ENCODE measurements at regions not wholly inside any gene's neighbourhood (a gene's known extent, or its start where the extent isn't known, plus 50 kb on each side); places are given as distances from the start of the nearest gene placed in this dataset.
"Not testable (repeated sequence)": the region's sequence is repeated elsewhere in the genome, so short reads cannot be mapped to it uniquely, and the experiment has no call there.

DNA sequence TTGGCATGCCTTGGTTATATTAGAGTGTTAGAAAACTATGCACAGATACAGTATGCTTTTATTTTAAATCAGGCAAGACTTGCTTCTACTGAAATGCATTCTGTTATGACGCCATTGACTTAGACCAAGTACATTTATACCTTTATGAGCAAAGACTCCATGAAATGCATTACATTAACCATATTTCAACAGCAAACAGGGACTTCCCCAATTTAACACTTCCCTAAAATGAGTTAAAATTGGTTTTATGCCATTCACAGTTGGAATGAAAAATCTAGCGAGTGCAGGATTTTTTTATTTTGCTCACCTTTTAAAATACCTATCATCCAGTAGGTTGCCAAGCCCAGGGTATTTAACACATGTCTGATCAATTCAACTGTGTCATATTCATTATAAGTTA lies 272.1 kb upstream of the IZUMO3 start:
- H2AK5ac ChIP-seq (ENCODE audit: low read length), result no peak overlapping the region
- no peak overlapping the region for H3K9ac ChIP-seq (ENCODE audit: low read length)
- no peak for DNase-seq
- H3K23ac ChIP-seq (ENCODE audit: low read length), result no peak overlapping the region
- WGBS (ENCODE audit: extremely low coverage, insufficient coverage, low lambda C conversion rate), result no CpG with 5 or more reads among the region's 2 CpGs
- H3K79me2 ChIP-seq (ENCODE audit: control insufficient read depth, insufficient read depth, low read length), result no peaks in the 10 kb centered on the region
- no peak overlapping the region for H3K4ac ChIP-seq (ENCODE audit: low read depth, low read length)
- no peak overlapping the region for H3K18ac ChIP-seq (ENCODE audit: low read length)
- no peak overlapping the region for H2BK120ac ChIP-seq (ENCODE audit: low read depth, low read length)
- H3K56ac ChIP-seq (ENCODE audit: low read length), result no peak overlapping the region
- H3K79me1 ChIP-seq (ENCODE audit: low read length), result no peaks in the 10 kb centered on the region
- H3K4me2 ChIP-seq (ENCODE audit: low read length), result no peak overlapping the region
- no peak overlapping the region for H2BK15ac ChIP-seq (replicated peaks; ENCODE audit: low read depth)
- H3K4me1 ChIP-seq (ENCODE audit: control insufficient read depth, low read depth, low read length), result no peaks in the 10 kb centered on the region
- no peaks in the 10 kb centered on the region for H3K36me3 ChIP-seq (ENCODE audit: control insufficient read depth, insufficient read depth, low read length)
- no peaks in the 10 kb centered on the region for H3K27me3 ChIP-seq (ENCODE audit: insufficient read depth, low read length, poor library complexity)
- H2BK5ac ChIP-seq (ENCODE audit: low read length), result no peak overlapping the region
- H3K4me3 ChIP-seq (ENCODE audit: low read length), result no peak overlapping the region
- H4K8ac ChIP-seq (ENCODE audit: low read depth, low read length), result no peak overlapping the region
- no peak overlapping the region for H3K27ac ChIP-seq (ENCODE audit: low read depth, low read length)
- no peak overlapping the region for H4K5ac ChIP-seq (ENCODE audit: low read length)

DNA sequence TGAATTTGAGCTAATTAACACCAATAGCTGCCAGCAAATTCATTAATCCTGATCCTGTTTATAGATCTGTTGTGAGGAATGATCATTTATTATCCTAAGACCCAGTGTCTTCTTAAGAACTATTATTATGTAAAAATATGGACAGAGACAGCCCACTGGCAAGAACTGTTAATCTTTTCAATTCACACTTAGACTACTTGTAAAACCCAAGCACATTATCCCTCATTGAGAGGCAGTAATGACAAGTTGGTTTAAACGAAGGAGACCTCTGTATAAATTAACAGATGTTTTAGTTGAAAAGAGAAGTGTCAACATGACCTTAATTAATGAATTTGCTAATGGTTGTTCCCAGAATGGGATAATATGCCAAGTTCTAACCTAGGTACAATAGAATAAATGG lies 270.3 kb upstream of the IZUMO3 start:
- WGBS (ENCODE audit: extremely low coverage, insufficient coverage, low lambda C conversion rate), result no CpG with 5 or more reads among the region's 1 CpG
- H3K36me3 ChIP-seq (ENCODE audit: control insufficient read depth, insufficient read depth, low read length), result no peaks in the 10 kb centered on the region
- H3K4me3 ChIP-seq (ENCODE audit: low read length), result no peak overlapping the region
- DNase-seq, result no peak
- H2BK5ac ChIP-seq (ENCODE audit: low read length), result no peak overlapping the region
- H2BK120ac ChIP-seq (ENCODE audit: low read depth, low read length), result no peak overlapping the region
- no peaks in the 10 kb centered on the region for H3K27me3 ChIP-seq (ENCODE audit: insufficient read depth, low read length, poor library complexity)
- no peaks in the 10 kb centered on the region for H3K79me1 ChIP-seq (ENCODE audit: low read length)
- no peak overlapping the region for H4K8ac ChIP-seq (ENCODE audit: low read depth, low read length)
- no peak overlapping the region for H3K23ac ChIP-seq (ENCODE audit: low read length)
- no peak overlapping the region for H3K4me2 ChIP-seq (ENCODE audit: low read length)
- H2AK5ac ChIP-seq (ENCODE audit: low read length), result no peak overlapping the region
- H3K18ac ChIP-seq (ENCODE audit: low read length), result no peak overlapping the region
- no peak overlapping the region for H3K27ac ChIP-seq (ENCODE audit: low read depth, low read length)
- H3K79me2 ChIP-seq (ENCODE audit: control insufficient read depth, insufficient read depth, low read length), result no peaks in the 10 kb centered on the region
- no peak overlapping the region for H4K5ac ChIP-seq (ENCODE audit: low read length)
- no peak overlapping the region for H3K56ac ChIP-seq (ENCODE audit: low read length)
- H2BK15ac ChIP-seq (replicated peaks; ENCODE audit: low read depth), result no peak overlapping the region
- H3K9ac ChIP-seq (ENCODE audit: low read length), result no peak overlapping the region
- H3K4ac ChIP-seq (ENCODE audit: low read depth, low read length), result no peak overlapping the region
- H3K4me1 ChIP-seq (ENCODE audit: control insufficient read depth, low read depth, low read length), result no peaks in the 10 kb centered on the region

DNA sequence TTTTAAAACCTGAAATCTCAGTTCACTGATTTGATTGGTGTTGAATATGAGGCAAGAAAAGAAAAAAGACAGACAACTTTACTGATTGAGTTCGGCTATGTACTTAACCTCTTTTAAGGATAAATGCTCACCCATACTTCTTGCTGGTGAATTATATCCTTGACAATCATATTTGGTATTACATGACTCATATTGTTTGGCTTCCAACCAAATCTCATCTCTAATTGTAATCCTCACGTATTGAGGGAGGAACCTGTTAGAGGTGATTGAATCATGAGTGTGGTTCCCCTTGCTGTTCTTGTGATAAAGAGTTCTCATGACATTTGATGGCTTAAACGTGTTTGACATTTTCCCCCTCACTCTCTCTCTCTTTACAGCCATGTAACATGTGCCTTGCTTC lies 255.6 kb upstream of the IZUMO3 start:
- DNase-seq, result no peak
- H2BK15ac ChIP-seq (replicated peaks; ENCODE audit: low read depth), result no peak overlapping the region
- H3K4me1 ChIP-seq (ENCODE audit: control insufficient read depth, low read depth, low read length), result no peaks in the 10 kb centered on the region
- no CpG with 5 or more reads among the region's 3 CpGs for WGBS (ENCODE audit: extremely low coverage, insufficient coverage, low lambda C conversion rate)
- no peak overlapping the region for H3K23ac ChIP-seq (ENCODE audit: low read length)
- no peak overlapping the region for H2BK5ac ChIP-seq (ENCODE audit: low read length)
- no peak overlapping the region for H3K18ac ChIP-seq (ENCODE audit: low read length)
- no peak overlapping the region for H4K8ac ChIP-seq (ENCODE audit: low read depth, low read length)
- H3K79me1 ChIP-seq (ENCODE audit: low read length), result no peaks in the 10 kb centered on the region
- no peak overlapping the region for H3K4me3 ChIP-seq (ENCODE audit: low read length)
- H2AK5ac ChIP-seq (ENCODE audit: low read length), result no peak overlapping the region
- no peaks in the 10 kb centered on the region for H3K27me3 ChIP-seq (ENCODE audit: insufficient read depth, low read length, poor library complexity)
- H3K4ac ChIP-seq (ENCODE audit: low read depth, low read length), result no peak overlapping the region
- no peak overlapping the region for H2BK120ac ChIP-seq (ENCODE audit: low read depth, low read length)
- H3K36me3 ChIP-seq (ENCODE audit: control insufficient read depth, insufficient read depth, low read length), result no peaks in the 10 kb centered on the region
- no peak overlapping the region for H3K9ac ChIP-seq (ENCODE audit: low read length)
- H3K56ac ChIP-seq (ENCODE audit: low read length), result no peak overlapping the region
- H4K5ac ChIP-seq (ENCODE audit: low read length), result no peak overlapping the region
- H3K79me2 ChIP-seq (ENCODE audit: control insufficient read depth, insufficient read depth, low read length), result no peaks in the 10 kb centered on the region
- H3K4me2 ChIP-seq (ENCODE audit: low read length), result no peak overlapping the region
- H3K27ac ChIP-seq (ENCODE audit: low read depth, low read length), result no peak overlapping the region

DNA sequence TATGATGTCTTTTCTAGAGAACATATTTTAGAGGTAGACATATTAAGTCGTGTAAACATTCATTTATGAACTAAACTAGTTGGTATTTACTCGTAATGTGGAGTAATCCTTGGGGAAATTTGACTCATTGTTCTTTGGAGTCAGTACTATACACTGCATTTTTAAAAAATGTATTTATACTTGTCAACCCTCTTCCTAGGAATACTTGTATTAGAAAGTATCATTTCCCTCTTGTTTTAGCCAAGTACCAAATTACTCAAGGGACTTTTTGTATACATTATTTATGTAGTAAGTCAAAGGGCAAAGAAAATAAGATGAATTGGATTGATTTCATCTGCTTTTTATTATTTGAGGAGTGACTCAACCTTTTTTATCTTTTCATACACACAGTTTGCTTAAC lies 248.1 kb upstream of the IZUMO3 start:
- H4K5ac ChIP-seq (ENCODE audit: low read length), result no peak overlapping the region
- H3K79me2 ChIP-seq (ENCODE audit: control insufficient read depth, insufficient read depth, low read length), result no peaks in the 10 kb centered on the region
- no peak overlapping the region for H3K4ac ChIP-seq (ENCODE audit: low read depth, low read length)
- H3K23ac ChIP-seq (ENCODE audit: low read length), result no peak overlapping the region
- H3K27me3 ChIP-seq (ENCODE audit: insufficient read depth, low read length, poor library complexity), result no peaks in the 10 kb centered on the region
- no peak overlapping the region for H3K56ac ChIP-seq (ENCODE audit: low read length)
- WGBS (ENCODE audit: extremely low coverage, insufficient coverage, low lambda C conversion rate), result no CpG with 5 or more reads among the region's 2 CpGs
- H2BK120ac ChIP-seq (ENCODE audit: low read depth, low read length), result no peak overlapping the region
- no peaks in the 10 kb centered on the region for H3K4me1 ChIP-seq (ENCODE audit: control insufficient read depth, low read depth, low read length)
- H3K9ac ChIP-seq (ENCODE audit: low read length), result no peak overlapping the region
- H3K4me2 ChIP-seq (ENCODE audit: low read length), result no peak overlapping the region
- H2BK15ac ChIP-seq (replicated peaks; ENCODE audit: low read depth), result no peak overlapping the region
- no peak overlapping the region for H3K4me3 ChIP-seq (ENCODE audit: low read length)
- no peak overlapping the region for H2BK5ac ChIP-seq (ENCODE audit: low read length)
- no peak overlapping the region for H3K27ac ChIP-seq (ENCODE audit: low read depth, low read length)
- H2AK5ac ChIP-seq (ENCODE audit: low read length), result no peak overlapping the region
- DNase-seq, result no peak
- no peak overlapping the region for H3K18ac ChIP-seq (ENCODE audit: low read length)
- no peak overlapping the region for H4K8ac ChIP-seq (ENCODE audit: low read depth, low read length)
- no peaks in the 10 kb centered on the region for H3K36me3 ChIP-seq (ENCODE audit: control insufficient read depth, insufficient read depth, low read length)
- H3K79me1 ChIP-seq (ENCODE audit: low read length), result no peaks in the 10 kb centered on the region

DNA sequence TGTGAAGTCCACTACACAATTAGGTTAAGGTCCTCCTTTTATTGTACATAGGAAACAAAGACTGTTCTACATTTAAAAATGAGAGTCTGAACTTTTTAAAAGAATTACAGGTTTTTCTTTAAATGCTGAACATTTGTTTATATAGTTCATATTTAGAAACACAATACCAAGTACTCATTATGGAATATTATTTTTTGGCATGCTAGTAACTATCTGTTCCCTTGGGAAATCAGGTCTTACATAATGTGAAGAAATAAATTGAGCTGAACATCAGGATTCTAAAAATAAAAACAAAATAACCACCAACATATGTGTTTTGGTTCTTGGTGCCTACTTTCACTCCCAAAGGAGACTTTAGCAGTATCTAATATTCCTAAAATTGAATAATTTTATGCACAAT lies 230.5 kb upstream of the IZUMO3 start:
- no peak overlapping the region for H4K8ac ChIP-seq (ENCODE audit: low read depth, low read length)

DNA sequence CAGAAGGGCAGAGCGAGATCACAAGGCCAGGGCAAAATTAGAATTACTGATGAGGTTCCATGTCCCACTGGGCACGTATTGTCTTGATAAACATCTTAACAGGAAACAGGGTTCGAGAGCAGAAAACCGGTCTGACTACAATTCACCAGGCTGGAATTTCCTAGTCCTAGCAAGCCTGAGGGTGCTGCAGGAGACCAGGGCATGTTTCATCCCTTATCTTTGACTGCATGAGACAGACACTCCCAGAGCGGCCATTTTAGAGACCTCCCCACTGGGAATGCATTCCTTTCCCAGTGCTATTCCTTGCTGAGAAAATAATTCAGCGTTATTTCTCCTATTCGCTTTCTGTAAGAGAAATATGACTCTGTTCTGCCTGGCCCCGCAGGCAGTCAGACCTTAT lies 228.5 kb upstream of the IZUMO3 start:
- not testable (repeated sequence) for H3K36me3 ChIP-seq (ENCODE audit: control insufficient read depth, insufficient read depth, low read length); H3K18ac ChIP-seq (ENCODE audit: low read length); H4K5ac ChIP-seq (ENCODE audit: low read length); H3K27ac ChIP-seq (ENCODE audit: low read depth, low read length); H2BK15ac ChIP-seq (replicated peaks; ENCODE audit: low read depth); H2AK5ac ChIP-seq (ENCODE audit: low read length); H3K23ac ChIP-seq (ENCODE audit: low read length); H3K4me1 ChIP-seq (ENCODE audit: control insufficient read depth, low read depth, low read length); H3K9ac ChIP-seq (ENCODE audit: low read length); H3K27me3 ChIP-seq (ENCODE audit: insufficient read depth, low read length, poor library complexity); H3K56ac ChIP-seq (ENCODE audit: low read length); H3K79me1 ChIP-seq (ENCODE audit: low read length); H3K4me3 ChIP-seq (ENCODE audit: low read length); H2BK120ac ChIP-seq (ENCODE audit: low read depth, low read length); H3K4me2 ChIP-seq (ENCODE audit: low read length); H3K4ac ChIP-seq (ENCODE audit: low read depth, low read length); H2BK5ac ChIP-seq (ENCODE audit: low read length); H3K79me2 ChIP-seq (ENCODE audit: control insufficient read depth, insufficient read depth, low read length); H4K8ac ChIP-seq (ENCODE audit: low read depth, low read length)
- DNase-seq, result peak; percentile 48
- WGBS (ENCODE audit: extremely low coverage, insufficient coverage, low lambda C conversion rate), result no CpG with 5 or more reads among the region's 8 CpGs

More for the DNA sequence above, 230.5 kb upstream of the IZUMO3 start:
- Histone ChIP-seq H2AK5ac (ENCODE audit: low read length) (no peak overlapping the region), H3K27me3 (ENCODE audit: insufficient read depth, low read length, poor library complexity) (no peaks in the 10 kb centered on the region), H3K4me3 (ENCODE audit: low read length) (no peak overlapping the region), H3K79me2 (ENCODE audit: control insufficient read depth, insufficient read depth, low read length) (no peaks in the 10 kb centered on the region), H3K23ac (ENCODE audit: low read length) (no peak overlapping the region), H2BK5ac (ENCODE audit: low read length) (no peak overlapping the region), H3K56ac (ENCODE audit: low read length) (no peak overlapping the region), H3K4ac (ENCODE audit: low read depth, low read length) (no peak overlapping the region), H3K4me2 (ENCODE audit: low read length) (no peak overlapping the region), H3K36me3 (ENCODE audit: control insufficient read depth, insufficient read depth, low read length) (no peaks in the 10 kb centered on the region), H2BK15ac (replicated peaks; ENCODE audit: low read depth) (no peak overlapping the region), H4K5ac (ENCODE audit: low read length) (no peak overlapping the region), H3K27ac (ENCODE audit: low read depth, low read length) (no peak overlapping the region), H3K79me1 (ENCODE audit: low read length) (no peaks in the 10 kb centered on the region), H3K18ac (ENCODE audit: low read length) (no peak overlapping the region), H3K4me1 (ENCODE audit: control insufficient read depth, low read depth, low read length) (no peaks in the 10 kb centered on the region), H3K9ac (ENCODE audit: low read length) (no peak overlapping the region), H2BK120ac (ENCODE audit: low read depth, low read length) (no peak overlapping the region)
- no peak for DNase-seq

Measured in mesendoderm (in vitro differentiated cells).